HG02870 (cell line): ENCODE measurements at regions not wholly inside any gene's neighbourhood (a gene's known extent, or its start where the extent isn't known, plus 50 kb on each side); places are given as distances from the start of the nearest gene placed in this dataset.
A peak's percentile ranks its signal among the peaks of the same experiment; 100 is the strongest.

Experiments
- ATAC-seq: cut with Tn5 transposase; IDR thresholded peaks from one replicate; pipeline ENCODE4 v1.9.1; 2021; ENCODE audit warnings: mild to moderate bottlenecking, moderate library complexity; ENCODE audit not compliant: unreplicated experiment

- no peak for ATAC-seq
These were observed 330.3 kb upstream of the PITX2 start for GRCh38 chr4:110953191-110953590.

DNA sequence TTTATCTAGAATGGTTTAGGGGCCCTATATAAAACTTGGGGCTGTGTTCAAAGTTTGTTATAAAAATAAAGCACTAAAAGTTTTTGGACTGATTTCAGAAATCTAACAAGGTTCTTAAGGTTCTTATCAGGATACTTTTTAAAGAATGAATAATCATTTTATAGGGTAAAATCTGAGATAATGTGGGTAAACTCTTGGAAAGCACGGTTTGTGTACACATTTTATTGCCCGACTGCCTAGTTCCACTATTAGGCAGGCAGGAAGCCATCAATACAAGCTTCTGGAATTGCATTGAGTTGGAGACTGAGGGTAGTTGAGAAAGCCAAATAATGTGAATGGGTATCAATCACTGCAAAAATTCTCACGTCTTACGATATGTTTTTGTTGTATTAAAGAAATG is 331.0 kb upstream of the PITX2 start:
- ATAC-seq: no peak

GRCh38 chr4:110955748-110956147 is 332.9 kb upstream of the PITX2 start:
- ATAC-seq: no peak

DNA sequence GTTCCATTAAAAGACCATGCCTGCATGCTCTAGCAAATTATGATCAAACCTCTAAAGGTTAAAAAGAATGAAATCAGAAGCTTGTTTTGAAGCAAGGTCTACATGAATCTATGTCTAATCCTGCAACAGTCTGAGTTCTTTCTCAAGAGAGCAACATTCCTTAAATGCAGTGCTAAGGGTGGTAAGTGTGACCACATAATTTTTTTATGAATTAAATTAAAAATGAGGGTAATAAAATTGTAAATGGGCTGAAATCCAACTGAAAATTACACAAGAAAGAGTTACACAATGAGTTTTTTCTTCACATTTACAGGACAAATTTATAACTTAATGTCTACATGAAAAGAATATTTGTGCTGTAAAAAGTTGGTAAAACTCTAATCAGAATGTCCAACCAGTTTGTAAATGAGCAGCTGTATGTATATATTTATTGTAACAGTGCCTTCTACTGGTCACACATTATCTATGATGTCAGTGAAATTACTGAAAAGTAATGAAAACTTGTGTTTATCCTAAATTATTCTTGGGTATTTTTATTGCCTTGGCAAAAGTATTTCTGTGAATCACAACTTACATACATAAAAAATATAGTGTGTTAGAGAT is 336.3 kb upstream of the PITX2 start:
- ATAC-seq: no peak

GRCh38 chr4:110961066-110961465 is 338.2 kb upstream of the PITX2 start:
- no peak for ATAC-seq

DNA sequence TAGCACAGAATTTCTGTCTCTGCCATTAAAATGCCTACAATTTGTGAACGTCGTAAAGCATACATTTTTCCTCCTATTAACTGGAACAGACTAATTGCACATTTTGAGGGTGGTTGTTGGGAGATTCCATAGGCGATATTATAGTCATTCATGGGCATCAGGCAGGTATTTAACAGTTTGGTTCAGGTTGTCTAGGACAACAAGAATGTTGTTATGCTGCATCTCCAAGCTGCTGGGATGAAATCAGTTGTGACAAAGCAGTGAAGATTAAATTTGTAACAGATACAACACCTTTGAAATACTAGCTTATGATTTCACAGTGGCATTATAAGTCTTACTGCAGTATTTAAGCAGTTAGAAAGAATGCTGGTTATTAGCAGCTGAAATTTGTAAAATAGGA is 339.7 kb upstream of the PITX2 start:
- ATAC-seq: no peak

DNA sequence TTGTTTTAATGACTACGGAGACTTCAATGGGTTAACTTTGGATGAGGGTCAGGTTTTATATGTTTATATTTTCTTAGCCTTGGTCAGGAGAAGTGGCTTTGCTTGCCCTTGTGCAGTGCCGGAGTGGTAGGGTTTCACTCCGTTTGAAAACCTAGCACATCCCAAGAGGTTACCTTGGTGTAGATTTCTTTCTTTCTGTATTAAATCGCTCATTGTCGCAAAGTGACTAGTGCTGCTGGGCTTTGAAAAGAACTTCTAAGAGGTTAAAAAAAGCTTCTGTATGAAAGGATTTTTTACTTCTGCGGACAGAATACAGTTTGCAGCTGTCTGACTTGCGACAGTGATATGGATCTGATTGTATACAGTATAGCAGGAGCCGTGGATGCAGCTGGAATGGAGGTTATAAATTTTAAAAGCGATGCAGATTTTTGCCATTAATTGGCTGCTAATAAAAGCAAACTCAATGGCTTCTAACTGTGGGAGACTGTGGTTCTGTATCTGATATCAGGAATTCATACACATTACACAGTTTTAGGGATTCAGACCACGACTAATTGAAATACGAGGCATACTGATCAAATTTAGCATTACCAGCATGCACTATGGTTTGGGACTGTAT is 340.9 kb upstream of the PITX2 start:
- no peak for ATAC-seq

- no peak for ATAC-seq
These were observed 345.1 kb upstream of the PITX2 start for GRCh38 chr4:110967936-110968335.

- ATAC-seq: peak; percentile 74
These were observed 347.8 kb upstream of the PITX2 start for GRCh38 chr4:110970642-110971041.

DNA sequence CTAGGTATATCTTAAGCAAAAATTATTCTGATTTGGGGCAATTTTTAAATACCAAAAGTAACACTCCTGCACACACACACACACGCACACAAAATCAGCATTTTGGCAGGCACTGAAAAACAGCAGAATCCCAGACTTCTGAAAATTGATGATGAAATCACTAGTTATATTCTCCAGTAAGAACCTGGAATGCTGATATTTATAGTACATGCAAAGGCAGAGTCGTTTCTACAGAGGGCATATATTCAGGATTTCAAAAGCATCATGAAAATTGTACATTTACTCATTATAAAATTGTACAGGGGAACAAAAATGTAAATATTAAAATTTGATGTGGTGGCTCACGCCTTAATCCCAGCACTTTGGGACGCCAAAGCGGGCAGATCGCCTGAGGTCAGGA is 352.5 kb upstream of the PITX2 start:
- no peak for ATAC-seq

- no peak for ATAC-seq
These were observed 354.7 kb upstream of the PITX2 start for GRCh38 chr4:110977554-110977953.

DNA sequence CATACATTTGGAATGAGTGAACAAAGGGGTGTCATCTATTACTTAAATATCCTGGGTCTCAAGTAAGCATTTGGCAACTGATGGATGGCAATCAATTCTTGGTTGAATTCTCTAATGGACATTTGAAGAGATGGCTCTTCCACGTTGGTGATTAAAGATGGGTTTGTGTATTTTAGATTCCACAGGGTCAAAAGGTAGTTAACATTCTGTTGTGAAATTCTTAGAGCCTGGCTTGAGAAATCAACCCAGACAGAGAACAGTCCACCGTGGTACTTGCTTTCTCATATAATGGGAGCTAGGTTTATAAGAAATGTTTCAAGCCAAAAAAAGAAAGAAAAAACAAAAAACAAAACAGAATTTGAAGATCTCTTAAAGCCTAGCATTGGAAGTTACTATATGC is 355.9 kb upstream of the PITX2 start:
- no peak for ATAC-seq

- ATAC-seq: no peak
These were observed 359.6 kb upstream of the PITX2 start for GRCh38 chr4:110982486-110982885.

- no peak for ATAC-seq
These were observed 365.8 kb upstream of the PITX2 start for GRCh38 chr4:110988722-110989121.

GRCh38 chr4:110989125-110989524 is 366.2 kb upstream of the PITX2 start:
- no peak for ATAC-seq

- ATAC-seq: no peak
These were observed 371.9 kb upstream of the PITX2 start for GRCh38 chr4:110994781-110995180.

DNA sequence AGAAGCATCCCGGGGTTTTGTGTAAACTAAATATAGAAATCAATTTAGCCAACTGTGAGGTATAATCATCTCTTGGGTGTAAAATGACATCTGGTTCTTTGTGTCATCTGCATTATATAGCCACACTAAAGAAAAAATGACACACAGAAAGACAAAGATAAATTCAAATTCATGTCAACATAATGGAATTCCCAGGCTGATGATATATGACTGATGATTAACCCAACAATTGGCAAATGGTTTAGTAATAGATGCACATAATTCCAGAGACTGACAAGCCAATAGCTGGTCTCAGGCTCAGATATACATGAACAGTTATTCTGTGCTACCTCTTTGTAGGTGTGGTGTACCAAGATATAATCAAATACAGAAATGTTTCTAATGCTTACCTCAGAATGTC is 375.4 kb upstream of the PITX2 start:
- ATAC-seq: no peak

GRCh38 chr4:111011458-111011857 is 388.6 kb upstream of the PITX2 start:
- no peak for ATAC-seq

DNA sequence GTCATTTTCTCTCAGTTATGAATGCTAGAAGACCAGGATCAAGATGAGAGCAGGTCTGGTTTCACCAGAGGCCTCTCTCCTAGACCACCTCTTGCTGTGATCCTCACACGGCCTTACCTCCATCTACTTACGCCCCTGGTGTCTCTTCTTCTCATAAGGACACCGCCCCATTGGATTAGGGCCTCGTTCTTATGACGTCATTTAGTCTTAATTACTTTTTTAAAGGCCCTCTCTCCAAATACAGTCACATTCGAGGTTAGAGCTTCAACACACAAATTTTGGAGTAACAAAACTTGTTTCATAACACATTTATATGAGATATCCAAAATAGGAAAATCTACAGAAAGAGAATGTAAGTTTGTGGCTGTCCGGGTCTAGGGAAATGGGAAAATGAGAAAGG is 391.0 kb upstream of the PITX2 start:
- no peak for ATAC-seq

DNA sequence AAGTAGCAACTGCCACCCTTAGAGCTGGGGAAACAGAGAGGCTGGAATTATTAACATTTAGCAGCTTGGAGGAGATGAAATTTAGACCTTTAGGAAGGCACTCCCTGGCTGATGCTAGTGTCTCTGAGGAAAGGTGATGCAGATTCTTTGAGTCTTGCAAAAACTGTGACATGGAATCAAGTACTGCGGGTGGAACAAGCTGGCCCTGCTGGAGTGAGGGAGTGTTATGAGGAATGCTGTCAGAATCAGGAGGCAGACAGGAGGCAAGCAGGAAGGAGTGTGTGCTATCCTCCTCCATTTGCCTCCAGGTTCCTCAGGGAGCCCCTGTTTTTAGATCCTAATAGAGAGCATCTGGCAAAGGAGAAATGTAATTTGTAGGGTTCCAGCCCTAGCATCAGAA is 391.7 kb upstream of the PITX2 start:
- ATAC-seq: no peak

DNA sequence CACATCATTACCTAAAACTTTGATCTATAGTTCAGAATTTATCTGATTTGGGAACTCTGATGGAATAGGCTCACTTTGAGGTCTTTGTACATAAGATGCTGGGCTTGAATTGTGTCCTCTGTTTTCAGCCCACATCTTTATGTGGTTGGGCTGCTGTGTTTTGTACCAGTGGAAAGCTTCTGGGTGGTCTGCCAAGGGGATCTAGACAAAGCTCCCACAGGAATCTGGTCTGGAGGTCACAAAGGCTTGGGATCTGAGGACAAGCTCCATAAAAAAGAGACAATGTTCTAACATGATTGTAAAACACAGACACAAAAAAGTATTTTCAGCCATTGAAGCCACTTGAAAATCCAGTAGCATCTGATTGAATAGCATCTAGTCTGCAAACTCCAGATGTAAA is 393.5 kb upstream of the PITX2 start:
- no peak for ATAC-seq

DNA sequence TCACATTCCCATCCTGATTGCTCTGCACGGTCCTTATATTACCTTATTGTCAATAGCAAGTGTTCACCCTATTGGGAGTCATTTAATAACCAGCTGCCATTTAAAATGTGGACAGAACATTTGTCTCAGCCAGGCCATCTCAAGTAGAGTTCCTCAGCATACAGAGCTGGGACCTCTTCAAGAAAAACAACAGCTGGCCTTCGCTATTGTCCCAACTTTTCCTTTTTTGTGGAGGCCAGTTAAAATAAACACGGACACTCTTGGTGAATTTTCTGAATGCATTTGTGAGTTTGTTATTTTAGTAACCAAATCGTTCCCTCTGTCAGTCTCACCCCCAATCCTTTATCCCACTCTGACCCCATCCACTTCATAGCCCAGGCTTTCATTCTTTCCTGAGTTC is 395.3 kb upstream of the PITX2 start:
- ATAC-seq: no peak

- ATAC-seq: no peak
These were observed 397.6 kb upstream of the PITX2 start for GRCh38 chr4:111020476-111020875.
